Epithelial cell of esophagus (primary cell): ENCODE measurements at regions not wholly inside any gene's neighbourhood (a gene's known extent, or its start where the extent isn't known, plus 50 kb on each side); places are given as distances from the start of the nearest gene placed in this dataset.

Experiments
- DNase-seq: peaks from one replicate; pipeline ENCODE4 v3.0.0; 2010; ENCODE audit warnings: low read depth
- H3K4me3 ChIP-seq: 2 replicates; pipeline ENCODE4 v1.5.1; 2011; ENCODE audit warnings: mild to moderate bottlenecking, low read length, control low read depth
- TF ChIP-seq, protein P1 (sequence below): IDR thresholded peaks from 2 replicates; pipeline ENCODE4 v1.5.1; 2011; ENCODE audit warnings: low read depth, mild to moderate bottlenecking, low read length, control low read depth, inconsistent platforms; ENCODE audit not compliant: insufficient read depth; ENCODE audit errors: missing control alignments

DNA sequence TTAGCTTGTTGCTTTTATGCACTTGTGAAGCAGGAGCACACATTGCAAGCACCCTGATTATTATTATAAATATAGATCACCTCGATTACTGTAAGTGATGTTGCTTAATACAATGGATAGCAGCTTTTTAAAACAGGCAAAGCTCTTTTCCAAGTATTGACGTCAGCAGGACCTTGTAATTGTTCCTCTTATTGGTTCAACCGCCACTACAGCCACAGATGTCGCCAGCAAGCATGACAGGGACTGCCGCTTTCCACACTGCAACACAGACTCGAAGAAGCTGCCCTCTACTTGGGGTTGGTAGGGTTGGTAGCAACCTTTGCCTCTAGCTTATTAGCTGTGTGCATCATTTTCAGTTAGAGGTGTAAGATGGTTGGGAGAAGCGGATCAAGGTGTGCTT is 167.6 kb downstream of the ZNF365 start:
- TF ChIP-seq, protein P1, sequence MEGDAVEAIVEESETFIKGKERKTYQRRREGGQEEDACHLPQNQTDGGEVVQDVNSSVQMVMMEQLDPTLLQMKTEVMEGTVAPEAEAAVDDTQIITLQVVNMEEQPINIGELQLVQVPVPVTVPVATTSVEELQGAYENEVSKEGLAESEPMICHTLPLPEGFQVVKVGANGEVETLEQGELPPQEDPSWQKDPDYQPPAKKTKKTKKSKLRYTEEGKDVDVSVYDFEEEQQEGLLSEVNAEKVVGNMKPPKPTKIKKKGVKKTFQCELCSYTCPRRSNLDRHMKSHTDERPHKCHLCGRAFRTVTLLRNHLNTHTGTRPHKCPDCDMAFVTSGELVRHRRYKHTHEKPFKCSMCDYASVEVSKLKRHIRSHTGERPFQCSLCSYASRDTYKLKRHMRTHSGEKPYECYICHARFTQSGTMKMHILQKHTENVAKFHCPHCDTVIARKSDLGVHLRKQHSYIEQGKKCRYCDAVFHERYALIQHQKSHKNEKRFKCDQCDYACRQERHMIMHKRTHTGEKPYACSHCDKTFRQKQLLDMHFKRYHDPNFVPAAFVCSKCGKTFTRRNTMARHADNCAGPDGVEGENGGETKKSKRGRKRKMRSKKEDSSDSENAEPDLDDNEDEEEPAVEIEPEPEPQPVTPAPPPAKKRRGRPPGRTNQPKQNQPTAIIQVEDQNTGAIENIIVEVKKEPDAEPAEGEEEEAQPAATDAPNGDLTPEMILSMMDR, result no peak
- H3K4me3 ChIP-seq, result no peak overlapping the region
- DNase-seq, result no peak

DNA sequence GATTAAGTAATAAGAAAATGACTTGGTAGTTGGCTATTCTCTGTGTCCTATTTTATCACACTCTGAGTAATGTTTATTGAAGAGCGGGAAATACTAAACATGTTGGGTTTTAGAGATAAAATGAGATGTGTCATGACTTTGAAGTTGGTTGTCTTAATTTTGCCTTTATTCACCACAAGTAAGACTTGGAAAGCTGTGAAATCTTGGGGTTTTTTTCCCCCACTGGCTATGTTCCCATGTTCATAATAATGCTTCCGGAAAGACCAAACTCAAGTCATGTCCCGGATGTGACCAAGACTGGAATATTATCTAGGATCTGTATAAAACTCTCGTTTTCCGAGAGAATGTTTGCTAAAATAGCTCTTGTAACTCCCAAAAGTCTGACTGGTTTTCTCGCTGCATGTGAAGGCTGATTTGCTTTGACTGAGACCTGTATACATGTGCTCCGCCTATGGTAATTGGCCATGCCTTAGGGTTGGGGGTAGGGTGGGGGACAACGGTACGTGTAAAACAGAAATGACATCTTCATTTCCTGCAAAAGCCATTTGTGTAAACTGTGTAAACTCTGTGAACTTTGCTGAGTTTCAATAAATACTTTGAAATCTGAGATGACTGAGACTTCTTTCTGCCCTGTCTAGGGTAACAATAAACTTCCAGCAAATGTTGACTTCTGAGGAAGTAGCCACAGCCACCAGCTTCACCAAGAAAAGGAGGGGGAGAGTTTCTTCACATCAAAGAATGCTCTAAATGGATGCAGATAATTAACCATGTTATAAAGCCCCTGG is 169.6 kb downstream of the ZNF365 start:
- no peak for DNase-seq
- H3K4me3 ChIP-seq, result no peak overlapping the region
- TF ChIP-seq, protein P1, result no peak

DNA sequence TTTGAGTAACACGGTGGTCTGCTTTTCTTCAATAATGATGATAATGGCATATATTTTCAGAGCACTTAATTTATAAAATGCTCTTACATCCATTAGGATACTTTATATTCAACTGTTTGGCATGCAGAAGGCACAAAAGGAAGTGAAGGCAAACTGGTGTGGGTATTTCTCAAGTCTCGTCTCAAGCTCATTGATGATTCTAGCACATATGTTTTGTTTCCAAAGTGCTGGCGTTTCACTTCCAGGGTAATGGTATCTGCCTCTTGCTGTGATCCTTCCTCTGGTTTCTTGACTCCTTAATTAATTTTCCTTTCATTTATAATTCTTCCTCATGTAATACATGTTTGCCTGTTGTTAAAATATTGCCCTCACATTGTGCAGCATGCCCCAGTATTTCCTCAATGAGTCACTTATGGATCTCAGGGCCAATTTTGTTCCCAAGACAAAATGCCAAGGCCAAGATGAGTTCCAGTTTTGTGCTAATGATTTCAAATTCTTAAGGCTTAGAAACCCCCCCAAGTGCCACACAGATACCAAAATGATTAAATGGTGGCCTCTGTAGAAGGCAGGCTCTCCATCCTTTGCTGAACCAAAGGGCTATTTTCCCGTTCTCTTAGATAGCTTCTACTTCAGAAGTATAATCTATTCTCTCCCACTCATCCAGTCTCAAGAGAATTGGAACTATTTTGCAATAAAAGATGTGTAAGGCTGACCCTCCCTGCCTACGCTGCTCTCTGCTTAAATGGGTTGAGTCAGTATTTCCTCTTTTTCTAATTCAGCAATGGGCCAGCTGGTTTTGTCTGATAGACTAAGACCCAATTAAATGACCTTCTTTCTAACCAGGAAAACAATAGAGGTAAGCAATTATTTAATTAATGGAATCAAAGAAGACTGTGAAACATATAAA is 171.2 kb downstream of the ZNF365 start:
- TF ChIP-seq, protein P1, result no peak
- H3K4me3 ChIP-seq, result no peak overlapping the region
- peak; percentile 29 for DNase-seq

DNA sequence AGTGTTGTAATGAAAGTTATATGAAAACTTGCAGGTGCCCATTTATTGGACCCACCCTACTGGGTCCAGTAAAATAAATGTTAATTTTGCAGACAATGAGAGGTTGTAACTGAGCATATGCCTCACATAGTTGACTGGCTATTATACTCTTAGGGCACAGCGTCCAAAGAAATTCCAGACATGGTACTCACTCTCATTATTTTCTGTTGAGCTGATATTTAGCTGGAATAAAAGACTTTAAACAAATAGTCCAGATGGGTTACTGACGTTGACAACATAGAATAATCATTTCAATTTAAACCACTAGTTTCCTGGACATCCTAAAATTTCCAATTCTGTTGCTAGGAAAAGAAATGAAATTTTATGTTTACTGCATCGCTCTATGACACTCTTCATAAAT is 174.5 kb downstream of the ZNF365 start:
- TF ChIP-seq, protein P1, result no peak
- DNase-seq, result no peak
- no peak overlapping the region for H3K4me3 ChIP-seq

DNA sequence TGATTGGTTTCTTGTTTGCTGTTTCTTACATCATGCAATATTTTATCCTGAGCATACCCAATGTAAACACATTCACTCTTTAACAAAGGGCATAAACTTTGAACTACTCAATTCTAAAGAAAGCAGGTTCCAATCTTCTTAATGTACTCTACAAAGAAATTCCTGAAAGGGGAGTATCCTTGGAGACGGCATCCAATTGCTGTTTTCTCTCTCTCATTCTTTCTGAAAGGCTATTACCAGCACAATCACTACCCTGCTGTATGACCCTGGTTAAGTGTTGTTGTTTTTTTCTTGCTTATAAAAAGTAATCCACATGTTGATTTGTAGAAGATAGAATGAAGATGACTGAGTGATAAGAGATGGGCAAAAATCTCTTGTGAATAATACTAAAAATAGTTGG is 176.0 kb downstream of the ZNF365 start:
- no peak overlapping the region for H3K4me3 ChIP-seq
- DNase-seq, result no peak
- TF ChIP-seq, protein P1, result no peak

DNA sequence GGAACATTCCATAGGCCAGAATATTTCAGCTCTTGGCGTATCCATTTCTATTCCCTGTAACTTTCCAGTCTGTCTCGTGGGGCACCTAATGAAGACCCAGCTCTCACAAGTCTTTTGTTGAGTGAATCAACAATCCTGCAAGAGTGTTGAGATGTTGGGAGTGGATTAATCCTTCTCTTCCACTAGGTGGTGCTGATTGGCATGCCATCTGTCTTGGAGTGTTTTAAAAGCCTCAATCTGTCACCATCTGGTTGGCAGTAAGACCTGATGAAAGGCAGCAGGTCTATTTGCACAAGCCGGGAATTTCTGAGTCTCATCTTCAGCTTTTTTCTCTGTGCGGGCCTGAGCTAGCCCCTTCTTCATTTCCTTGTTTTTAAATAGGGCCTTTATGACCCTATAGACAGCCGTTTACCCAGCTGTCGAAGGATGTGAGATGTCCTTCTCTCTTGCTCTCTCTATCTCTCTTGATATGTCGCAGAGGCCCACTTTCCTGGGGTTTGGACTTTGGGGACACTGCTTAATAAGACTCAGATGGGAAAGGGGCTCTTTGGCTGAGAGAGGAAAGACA is 180.5 kb downstream of the ZNF365 start:
- H3K4me3 ChIP-seq, result no peak overlapping the region
- TF ChIP-seq, protein P1, result peak; percentile 64
- DNase-seq, result peak; percentile 63
